Esophagus squamous epithelium (tissue), 4 donors: ENCODE measurements at regions not wholly inside any gene's neighbourhood (a gene's known extent, or its start where the extent isn't known, plus 50 kb on each side); places are given as distances from the start of the nearest gene placed in this dataset.

Experiments
- CTCF ChIP-seq, 6 experiments: fragments of 450-650 bp in 4 of 6; fragments of 200-600 bp in 2 of 6; sonication (generic) in 2 of 6; IDR thresholded peaks; one replicate each; pipeline ENCODE4 v1.5.1; 2016 to 2019; ENCODE audit warnings: antibody characterized with exemption in 6 of 6, mild to moderate bottlenecking in 4 of 6, moderate library complexity in 4 of 6
- POLR2A ChIP-seq, 4 donors: fragments of 450-650 bp; IDR thresholded peaks; one replicate each; pipeline ENCODE4 v1.6.1; 2017; ENCODE audit warnings: antibody characterized with exemption in 4 of 4, mild to moderate bottlenecking in 4 of 4, moderate library complexity in 3 of 4

- no peak for TF ChIP-seq CTCF (IDR thresholded peaks at IDR 0.05)
- TF ChIP-seq POLR2A (IDR thresholded peaks at IDR 0.05), result no peak
Measured at GRCh38 chr20:60950974-60951373, 301.1 kb upstream of the CDH4 start.
